ENCODE measurements at regions not wholly inside any gene's neighbourhood (a gene's known extent, or its start where the extent isn't known, plus 50 kb on each side); places are given as distances from the start of the nearest gene placed in this dataset.

DNA sequence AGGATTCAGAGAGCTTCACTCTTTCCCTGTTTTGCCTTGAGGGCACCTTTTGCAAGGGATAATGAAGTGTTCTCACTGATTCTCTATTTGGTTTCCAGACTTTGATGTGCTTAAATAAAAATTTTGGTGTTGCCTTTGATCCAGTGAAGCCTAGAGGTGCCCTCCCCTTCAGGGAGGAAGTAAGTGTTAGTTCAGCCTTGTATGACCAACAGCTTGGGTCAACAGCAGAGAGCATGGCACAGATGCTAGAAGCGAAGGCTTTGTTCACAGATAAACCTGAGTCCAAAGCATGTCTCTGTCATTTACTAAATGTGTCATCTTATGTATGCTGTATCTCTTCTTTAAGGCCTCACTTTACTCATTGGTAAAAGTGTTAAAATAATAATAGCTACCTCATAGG is 52.8 kb upstream of the STXBP6 start:
- TF ChIP-seq, protein P1, sequence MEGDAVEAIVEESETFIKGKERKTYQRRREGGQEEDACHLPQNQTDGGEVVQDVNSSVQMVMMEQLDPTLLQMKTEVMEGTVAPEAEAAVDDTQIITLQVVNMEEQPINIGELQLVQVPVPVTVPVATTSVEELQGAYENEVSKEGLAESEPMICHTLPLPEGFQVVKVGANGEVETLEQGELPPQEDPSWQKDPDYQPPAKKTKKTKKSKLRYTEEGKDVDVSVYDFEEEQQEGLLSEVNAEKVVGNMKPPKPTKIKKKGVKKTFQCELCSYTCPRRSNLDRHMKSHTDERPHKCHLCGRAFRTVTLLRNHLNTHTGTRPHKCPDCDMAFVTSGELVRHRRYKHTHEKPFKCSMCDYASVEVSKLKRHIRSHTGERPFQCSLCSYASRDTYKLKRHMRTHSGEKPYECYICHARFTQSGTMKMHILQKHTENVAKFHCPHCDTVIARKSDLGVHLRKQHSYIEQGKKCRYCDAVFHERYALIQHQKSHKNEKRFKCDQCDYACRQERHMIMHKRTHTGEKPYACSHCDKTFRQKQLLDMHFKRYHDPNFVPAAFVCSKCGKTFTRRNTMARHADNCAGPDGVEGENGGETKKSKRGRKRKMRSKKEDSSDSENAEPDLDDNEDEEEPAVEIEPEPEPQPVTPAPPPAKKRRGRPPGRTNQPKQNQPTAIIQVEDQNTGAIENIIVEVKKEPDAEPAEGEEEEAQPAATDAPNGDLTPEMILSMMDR (IDR thresholded peaks at IDR 0.05): no peak
- no peak for TF ChIP-seq POLR2A (IDR thresholded peaks at IDR 0.05)

All from prostate gland (tissue), 2 donors.